GM12878 (cell line): ENCODE measurements at regions not wholly inside any gene's neighbourhood (a gene's known extent, or its start where the extent isn't known, plus 50 kb on each side); places are given as distances from the start of the nearest gene placed in this dataset.

Experiments used
- ATAC-seq: fragments of 200-7000 bp; cut with Tn5 transposase; 3 replicates; pipeline ENCODE4 v1.9.1; 2020; ENCODE audit warnings: mild to moderate bottlenecking, moderate library complexity
- BruUV-seq: library from RNA; stranded (reverse); fragments of 400-500 nt; replicated peaks from 2 replicates; lab custom pipeline; 2021; lab: Mats Ljungman, UMichigan
- CTCF ChIA-PET: fragments of 300-600 bp; sonication (Branson Sonifier 250); formaldehyde crosslinking; extraction: SDS; loops from one replicate; lab custom pipeline; 2021; ENCODE audit warnings: inconsistent platforms; lab: Yijun Ruan, JAX
- POLR2A ChIA-PET: fragments of 350-600 bp; formaldehyde crosslinking; extraction: SDS; loops from one replicate; lab custom pipeline; 2021; ENCODE audit warnings: inconsistent platforms; lab: Charles Lee
- RAD21 ChIA-PET: fragments of 300-600 bp; sonication (Branson Sonifier 250); formaldehyde crosslinking; loops from one replicate; lab custom pipeline; 2023; ENCODE audit warnings: antibody characterized with exemption; ENCODE audit not compliant: unreplicated experiment; lab: Charles Lee
- SMC1A ChIA-PET: fragments of 300-600 bp; sonication (Branson Sonifier 250); formaldehyde crosslinking; loops from one replicate; lab custom pipeline; 2023; ENCODE audit not compliant: unreplicated experiment, uncharacterized antibody; lab: Charles Lee
- DNase-seq: peaks from one replicate; pipeline ENCODE4 v3.0.0-alpha.2; 2011; ENCODE audit warnings: low read depth, low spot score
- FAIRE-seq: peaks from 3 replicates; lab custom pipeline; 2011; peaks lifted over from hg19 to GRCh38; lab: Jason Lieb, UNC
- H2AFZ ChIP-seq: 2 replicates; pipeline ENCODE4 v1.6.0; 2011; ENCODE audit warnings: low read depth, low read length, control low read depth; ENCODE audit not compliant: control insufficient read depth
- H3K27ac ChIP-seq: 2 replicates; pipeline ENCODE4 v1.5.1; 2011; ENCODE audit warnings: control low read depth; ENCODE audit not compliant: control insufficient read depth, insufficient read depth
- H3K27me3 ChIP-seq, 2 experiments: replicated peaks in 1 of 2; 2 replicates each; pipeline versions ENCODE4 v1.6.0 to v1.6.1; 2011; ENCODE audit warnings: low read length in 1 of 2; ENCODE audit not compliant: control insufficient read depth in 2 of 2, insufficient read depth in 2 of 2
- H3K36me3 ChIP-seq, 2 experiments: 2 replicates each; pipeline ENCODE4 v1.5.1; 2011; ENCODE audit warnings: low read length in 1 of 2; ENCODE audit not compliant: control insufficient read depth in 2 of 2, insufficient read depth in 2 of 2
- H3K4me1 ChIP-seq: 2 replicates; pipeline ENCODE4 v1.6.1; 2011; ENCODE audit warnings: mild to moderate bottlenecking, low read length, moderate library complexity, mixed read lengths; ENCODE audit not compliant: control insufficient read depth, insufficient read depth
- H3K4me2 ChIP-seq: 2 replicates; pipeline ENCODE4 v1.6.0; 2011; ENCODE audit warnings: control low read depth; ENCODE audit not compliant: control insufficient read depth, insufficient read depth
- H3K4me3 ChIP-seq: fragments of 200-600 bp; sonication (generic); 2 replicates; pipeline ENCODE4 v1.5.1; 2016
- H3K79me2 ChIP-seq: 2 replicates; pipeline ENCODE4 v1.6.0; 2011; ENCODE audit warnings: low read length; ENCODE audit not compliant: control insufficient read depth, insufficient read depth
- H3K9ac ChIP-seq: 2 replicates; pipeline ENCODE4 v1.8.0; 2011; ENCODE audit warnings: low read length, control low read depth, mixed read lengths; ENCODE audit not compliant: control insufficient read depth, insufficient read depth
- H3K9me3 ChIP-seq: replicated peaks from 3 replicates; pipeline ENCODE4 v1.5.1; 2011; ENCODE audit warnings: mild to moderate bottlenecking, low read length; ENCODE audit not compliant: control insufficient read depth, insufficient read depth
- H4K20me1 ChIP-seq: 2 replicates; pipeline ENCODE4 v1.6.0; 2011; ENCODE audit not compliant: control insufficient read depth, insufficient read depth
- BCL11A ChIP-seq: IDR thresholded peaks from 2 replicates; pipeline ENCODE4 v1.6.1; 2011; ENCODE audit warnings: low read depth, low read length
- BMI1 ChIP-seq: fragments of 450-650 bp; IDR thresholded peaks from 2 replicates; pipeline ENCODE4 v1.6.1; 2016; ENCODE audit warnings: mild to moderate bottlenecking, moderate library complexity, borderline replicate concordance
- BRCA1 ChIP-seq: IDR thresholded peaks from 2 replicates; pipeline ENCODE4 v1.6.1; 2011; ENCODE audit warnings: low read depth, low read length, improper control_type of control experiment
- CBX5 ChIP-seq: sonication (generic); IDR thresholded peaks from 2 replicates; pipeline ENCODE4 v1.6.1; 2016; ENCODE audit warnings: low read depth, moderate library complexity, mild to moderate bottlenecking, inconsistent platforms
- EP300 ChIP-seq, 2 experiments: fragments of 150-350 bp in 1 of 2; IDR thresholded peaks; 2 replicates each; pipeline ENCODE4 v1.6.1; 2011 to 2012; ENCODE audit warnings: low read depth in 2 of 2, low read length in 2 of 2, borderline replicate concordance in 1 of 2, improper control_type of control experiment in 1 of 2, inconsistent platforms in 1 of 2; ENCODE audit not compliant: control insufficient read depth in 1 of 2
- IRF5 ChIP-seq: fragments of 450-650 bp; IDR thresholded peaks from 2 replicates; pipeline ENCODE4 v1.6.1; 2017; ENCODE audit warnings: borderline replicate concordance
- JUNB ChIP-seq: IDR thresholded peaks from 2 replicates; pipeline ENCODE4 v1.6.1; 2016; ENCODE audit warnings: antibody characterized with exemption, mild to moderate bottlenecking
- KLF5 ChIP-seq: fragments of 450-650 bp; IDR thresholded peaks from 2 replicates; pipeline ENCODE4 v1.6.1; 2014; ENCODE audit warnings: mild to moderate bottlenecking; ENCODE audit not compliant: partially characterized antibody
- NFXL1 ChIP-seq: fragments of 450-650 bp; IDR thresholded peaks from 2 replicates; pipeline ENCODE4 v1.6.1; 2017; ENCODE audit warnings: antibody characterized with exemption, mild to moderate bottlenecking, borderline replicate concordance
- RAD51 ChIP-seq: fragments of 450-650 bp; IDR thresholded peaks from 2 replicates; pipeline ENCODE4 v1.6.1; 2016; ENCODE audit warnings: moderate library complexity, mild to moderate bottlenecking, inconsistent platforms
- SMAD1 ChIP-seq: fragments of 450-650 bp; IDR thresholded peaks from 2 replicates; pipeline ENCODE4 v1.6.1; 2018; ENCODE audit warnings: mild to moderate bottlenecking, low read depth; ENCODE audit not compliant: partially characterized antibody
- STAT3 ChIP-seq: IDR thresholded peaks from 2 replicates; pipeline ENCODE4 v1.6.1; 2011; ENCODE audit warnings: low read depth, low read length, improper control_type of control experiment
- TAF1 ChIP-seq: IDR thresholded peaks from 2 replicates; pipeline ENCODE4 v1.6.1; 2011; ENCODE audit warnings: mild to moderate bottlenecking, low read depth, low read length, borderline replicate concordance
- ZNF207 ChIP-seq: fragments of 450-650 bp; IDR thresholded peaks from 2 replicates; pipeline ENCODE4 v1.6.1; 2014; ENCODE audit warnings: antibody characterized with exemption, mild to moderate bottlenecking, borderline replicate concordance
- ZNF24 ChIP-seq: fragments of 450-650 bp; IDR thresholded peaks from 2 replicates; pipeline ENCODE4 v1.6.1; 2017; ENCODE audit warnings: antibody characterized with exemption, mild to moderate bottlenecking
- ZNF687 ChIP-seq: fragments of 450-650 bp; IDR thresholded peaks from 2 replicates; pipeline ENCODE4 v1.6.1; 2017; ENCODE audit warnings: mild to moderate bottlenecking, moderate library complexity
- WGBS: methylation state at CpG from one replicate; pipeline ENCODE4 v1.1.6; 2016; ENCODE audit warnings: low lambda C conversion rate; ENCODE audit not compliant: insufficient replicate concordance, insufficient coverage; ENCODE audit errors: missing lambda C conversion rate; 5-methylcytosine and 5-hydroxymethylcytosine counted together
- in situ Hi-C: fragments of 300-500 bp; cut with MboI; formaldehyde crosslinking; loops from 9 replicates; pipeline ENCODE4 v1.14.3; 2018; ENCODE audit warnings: mixed read lengths
- intact Hi-C: fragments of 100-400 bp; cut with micrococcal nuclease; formaldehyde crosslinking; loops from one replicate; pipeline ENCODE4 v1.14.2; 2022; ENCODE audit not compliant: unreplicated experiment

- H2AFZ ChIP-seq, result no peak overlapping the region
- ATAC-seq, result no peak
- no peak for FAIRE-seq
- H3K36me3 ChIP-seq, result no peaks in the 10 kb centered on the region
- CTCF ChIA-PET, result no interaction called here
- H3K9me3 ChIP-seq, result no peaks in the 10 kb centered on the region
- no peak overlapping the region for H3K4me2 ChIP-seq
- H3K9ac ChIP-seq, result no peak overlapping the region
- intact Hi-C loops, result no loop called here
- no peaks in the 10 kb centered on the region for H4K20me1 ChIP-seq
- POLR2A ChIA-PET, result no interaction called here
- no peak overlapping the region for H3K4me3 ChIP-seq
- no peak for DNase-seq
- BruUV-seq, result no TSS peak
- H3K27me3 ChIP-seq, result no peaks in the 10 kb centered on the region
- no peaks in the 10 kb centered on the region for H3K79me2 ChIP-seq
- RAD21 ChIA-PET, result interaction anchor here (0.8 kb wide), 1 partner anchor 12 kb away, joined by 5 read pairs; no protein-coding TSS in a partner anchor
- 51% methylated on average over 3 of the region's 4 CpGs for WGBS
- H3K27ac ChIP-seq, result no peak overlapping the region
- H3K4me1 ChIP-seq, result no peaks in the 10 kb centered on the region
- SMC1A ChIA-PET, result interaction anchor here (0.8 to 1.5 kb wide), 6 partner anchors 8 to 139 kb away, joined by 3 to 6 read pairs (median 4); no protein-coding TSS in a partner anchor
- in situ Hi-C loops, result no loop called here
- TF ChIP-seq STAT3, result no peak
- no peak for TF ChIP-seq SMAD1
- TF ChIP-seq IRF5, result no peak
- no peak for TF ChIP-seq RAD51
- TF ChIP-seq BCL11A, result no peak
- TF ChIP-seq JUNB, result no peak
- no peak for TF ChIP-seq ZNF24
- no peak for TF ChIP-seq ZNF207
- no peak for TF ChIP-seq CBX5
- TF ChIP-seq BRCA1, result no peak
- TF ChIP-seq ZNF687, result no peak
- TF ChIP-seq TAF1, result no peak
- TF ChIP-seq NFXL1, result no peak
- no peak for TF ChIP-seq EP300 (IDR thresholded peaks at IDR 0.05; ENCODE audit: borderline replicate concordance in 1 of 2, control insufficient read depth in 1 of 2, low read depth in 2 of 2, low read length in 2 of 2)
- TF ChIP-seq BMI1, result no peak
- TF ChIP-seq KLF5, result no peak
Observed at GRCh38 chr1:234750922-234751627, 141.1 kb upstream of the IRF2BP2 start.
